Common myeloid progenitor, CD34-positive (primary cell): ENCODE measurements at regions not wholly inside any gene's neighbourhood (a gene's known extent, or its start where the extent isn't known, plus 50 kb on each side); places are given as distances from the start of the nearest gene placed in this dataset.

ENCODE experiments used
- CTCF ChIA-PET: fragments of 350-600 bp; sonication (Branson Sonifier 250); formaldehyde crosslinking; loops from one replicate; lab custom pipeline; 2021; ENCODE audit warnings: antibody characterized with exemption; lab: Charles Lee
- POLR2A ChIA-PET: fragments of 350-600 bp; sonication (Branson Sonifier 250); formaldehyde crosslinking; loops from one replicate; lab custom pipeline; 2021; ENCODE audit warnings: antibody characterized with exemption; lab: Charles Lee
- DNase-seq, 3 donors: peaks; one replicate each; pipeline versions ENCODE4 v3.0.0 to v3.0.0-alpha.2; 2013
- H3K27ac ChIP-seq, 2 experiments: 1 replicate in 1 of 2; 2 replicates in 1 of 2; pipeline ENCODE4 v1.7.0; 2013; ENCODE audit warnings: inconsistent platforms in 2 of 2, low read length in 2 of 2, mild to moderate bottlenecking in 2 of 2, low read depth in 1 of 2, moderate library complexity in 1 of 2; ENCODE audit not compliant: severe bottlenecking in 2 of 2, insufficient read depth in 1 of 2, poor library complexity in 1 of 2
- H3K27me3 ChIP-seq, 5 experiments: replicated peaks in 2 of 5; 1 replicate in 3 of 5; 2 replicates in 2 of 5; pipeline versions ENCODE4 v1.6.1 to v1.7.0; 2013; ENCODE audit warnings: low read length in 4 of 5, mild to moderate bottlenecking in 2 of 5, moderate library complexity in 2 of 5, inconsistent platforms in 1 of 5; ENCODE audit not compliant: insufficient read depth in 5 of 5, control insufficient read depth in 4 of 5
- H3K36me3 ChIP-seq, 4 experiments: 1 replicate in 2 of 4; 2 replicates in 2 of 4; pipeline versions ENCODE4 v1.6.1 to v1.7.0; 2013; ENCODE audit warnings: low read length in 3 of 4, control low read depth in 1 of 4, mild to moderate bottlenecking in 1 of 4; ENCODE audit not compliant: control insufficient read depth in 4 of 4, insufficient read depth in 4 of 4
- H3K4me1 ChIP-seq, 4 experiments: 1 replicate in 3 of 4; 2 replicates in 1 of 4; pipeline versions ENCODE4 v1.6.1 to v1.7.1; 2013; ENCODE audit warnings: low read length in 3 of 4, mild to moderate bottlenecking in 3 of 4, control low read depth in 1 of 4, inconsistent platforms in 1 of 4, moderate library complexity in 1 of 4; ENCODE audit not compliant: control insufficient read depth in 4 of 4, insufficient read depth in 4 of 4; ENCODE audit errors: control extremely low read depth in 1 of 4
- H3K4me3 ChIP-seq, 7 experiments: 1 replicate in 4 of 7; 2 replicates in 3 of 7; pipeline versions ENCODE4 v1.5.1 to v1.7.0; 2013; ENCODE audit warnings: mild to moderate bottlenecking in 7 of 7, low read length in 6 of 7, moderate library complexity in 6 of 7, inconsistent platforms in 2 of 7, low read depth in 2 of 7, control low read depth in 1 of 7; ENCODE audit not compliant: insufficient read depth in 4 of 7, control insufficient read depth in 1 of 7; ENCODE audit errors: extremely low read depth in 1 of 7
- H3K9me3 ChIP-seq, 5 experiments: 1 replicate in 4 of 5; 2 replicates in 1 of 5; pipeline versions ENCODE4 v1.6.1 to v1.7.1; 2013; ENCODE audit warnings: low read length in 4 of 5, mild to moderate bottlenecking in 2 of 5, inconsistent platforms in 1 of 5, low read depth in 1 of 5, moderate library complexity in 1 of 5; ENCODE audit not compliant: control insufficient read depth in 4 of 5, insufficient read depth in 2 of 5; ENCODE audit errors: control extremely low read depth in 1 of 5
- WGBS: methylation state at CpG from one replicate; pipeline ENCODE4 v1.1.5; 2013; ENCODE audit not compliant: insufficient coverage; 5-methylcytosine and 5-hydroxymethylcytosine counted together

- Histone ChIP-seq H3K27me3 (no peaks in the 10 kb centered on the region), H3K4me3 (no peak overlapping the region), H3K36me3 (no peaks in the 10 kb centered on the region), H3K9me3 (peaks cover 0 to 4% (median 0%) of the 10 kb centered on the region in 5 experiments), H3K4me1 (no peaks in the 10 kb centered on the region), H3K27ac (no peak overlapping the region)
- 87% methylated on average over 7 of the region's 8 CpGs for WGBS
- DNase-seq: no peak
- POLR2A ChIA-PET: no interaction called here
- CTCF ChIA-PET: no interaction called here
Measured at GRCh38 chr6:164214066-164214465, 799.5 kb downstream of the QKI start.

- 100% methylated on average over 1 of the region's 3 CpGs for WGBS
- Histone ChIP-seq H3K4me1 (no peaks in the 10 kb centered on the region), H3K27ac (no peak overlapping the region), H3K27me3 (no peaks in the 10 kb centered on the region), H3K9me3 (peaks cover 0 to 4% (median 0%) of the 10 kb centered on the region in 5 experiments), H3K4me3 (no peak overlapping the region), H3K36me3 (no peaks in the 10 kb centered on the region)
- DNase-seq: no peak
- CTCF ChIA-PET: interaction anchor here (0.8 to 1.1 kb wide), 2 partner anchors 18 to 104 kb away, joined by 3 read pairs; no protein-coding TSS in a partner anchor
- POLR2A ChIA-PET: no interaction called here
Measured at GRCh38 chr6:164211254-164211653, 796.7 kb downstream of the QKI start.

GRCh38 chr6:164210783-164211182, 796.3 kb downstream of the QKI start:
- no peak for DNase-seq
- CTCF ChIA-PET: interaction anchor here (0.8 to 1.1 kb wide), 2 partner anchors 17 to 104 kb away, joined by 3 read pairs; no protein-coding TSS in a partner anchor
- Histone ChIP-seq H3K27me3 (no peaks in the 10 kb centered on the region), H3K4me1 (no peaks in the 10 kb centered on the region), H3K27ac (no peak overlapping the region), H3K9me3 (peaks cover 0 to 4% (median 0%) of the 10 kb centered on the region in 5 experiments), H3K36me3 (no peaks in the 10 kb centered on the region), H3K4me3 (no peak overlapping the region)
- POLR2A ChIA-PET: no interaction called here
- WGBS: 96% methylated on average over 2 of the region's 5 CpGs

GRCh38 chr6:164210323-164210722, 795.8 kb downstream of the QKI start:
- WGBS: 89% methylated on average over 2 of the region's 2 CpGs
- no peak for DNase-seq
- ChIA-PET CTCF (interaction anchor here (1.1 kb wide), 1 partner anchor 17 kb away, joined by 3 read pairs; no protein-coding TSS in a partner anchor), POLR2A (no interaction called here)
- Histone ChIP-seq H3K27me3 (no peaks in the 10 kb centered on the region), H3K4me1 (no peaks in the 10 kb centered on the region), H3K4me3 (no peak overlapping the region), H3K9me3 (peaks cover 0 to 4% (median 0%) of the 10 kb centered on the region in 5 experiments), H3K27ac (no peak overlapping the region), H3K36me3 (no peaks in the 10 kb centered on the region)

- no peak overlapping the region for H3K4me3 ChIP-seq
- WGBS: 82% methylated on average over 6 of the region's 8 CpGs
Measured at GRCh38 chr6:164208371-164208770, 793.9 kb downstream of the QKI start.

GRCh38 chr6:164206807-164207423, 792.4 kb downstream of the QKI start:
- ChIA-PET POLR2A (no interaction called here), CTCF (no interaction called here)
- WGBS: no CpG with 5 or more reads among the region's 2 CpGs
- H3K27me3 ChIP-seq: no peaks in the 10 kb centered on the region
- no peaks in the 10 kb centered on the region for H3K4me1 ChIP-seq
- H3K27ac ChIP-seq: no peak overlapping the region
- no peaks in the 10 kb centered on the region for H3K36me3 ChIP-seq
- DNase-seq: no peak
- peaks cover 0 to 3% (median 0%) of the 10 kb centered on the region in 5 experiments for H3K9me3 ChIP-seq
- no peak overlapping the region for H3K4me3 ChIP-seq

More at GRCh38 chr6:164208371-164208770, 793.9 kb downstream of the QKI start:
- POLR2A ChIA-PET: no interaction called here
- Histone ChIP-seq H3K9me3 (peaks cover 0 to 4% (median 0%) of the 10 kb centered on the region in 5 experiments), H3K27me3 (no peaks in the 10 kb centered on the region), H3K36me3 (no peaks in the 10 kb centered on the region), H3K27ac (no peak overlapping the region), H3K4me1 (no peaks in the 10 kb centered on the region)
- CTCF ChIA-PET: no interaction called here
- no peak for DNase-seq

GRCh38 chr6:164200071-164200470, 785.6 kb downstream of the QKI start:
- CTCF ChIA-PET: no interaction called here
- Histone ChIP-seq H3K36me3 (no peaks in the 10 kb centered on the region), H3K27ac (no peak overlapping the region), H3K9me3 (peaks cover 0 to 3% (median 0%) of the 10 kb centered on the region in 5 experiments), H3K4me1 (no peaks in the 10 kb centered on the region), H3K4me3 (no peak overlapping the region), H3K27me3 (no peaks in the 10 kb centered on the region)
- DNase-seq: no peak
- no CpG with 5 or more reads among the region's 1 CpG for WGBS
- POLR2A ChIA-PET: no interaction called here
